Left lobe of liver (tissue), 2 donors: ENCODE measurements at regions not wholly inside any gene's neighbourhood (a gene's known extent, or its start where the extent isn't known, plus 50 kb on each side); places are given as distances from the start of the nearest gene placed in this dataset.
"Not testable (repeated sequence)": the region's sequence is repeated elsewhere in the genome, so short reads cannot be mapped to it uniquely, and the experiment has no call there.

Source experiments
- ATAC-seq: fragments of 200-7000 bp; cut with Tn5 transposase; one replicate; pipeline ENCODE4 v1.9.1; 2020; ENCODE audit warnings: mild to moderate bottlenecking, moderate library complexity
- DNase-seq: peaks from one replicate; pipeline ENCODE4 v3.0.0-alpha.2; 2020; ENCODE audit warnings: low spot score
- donor health status: DM: no; HTN: no; CAD: no; lungs with moderate emphysema.
- donor health status: DM: no; HTN: yes; CAD: no.

DNA sequence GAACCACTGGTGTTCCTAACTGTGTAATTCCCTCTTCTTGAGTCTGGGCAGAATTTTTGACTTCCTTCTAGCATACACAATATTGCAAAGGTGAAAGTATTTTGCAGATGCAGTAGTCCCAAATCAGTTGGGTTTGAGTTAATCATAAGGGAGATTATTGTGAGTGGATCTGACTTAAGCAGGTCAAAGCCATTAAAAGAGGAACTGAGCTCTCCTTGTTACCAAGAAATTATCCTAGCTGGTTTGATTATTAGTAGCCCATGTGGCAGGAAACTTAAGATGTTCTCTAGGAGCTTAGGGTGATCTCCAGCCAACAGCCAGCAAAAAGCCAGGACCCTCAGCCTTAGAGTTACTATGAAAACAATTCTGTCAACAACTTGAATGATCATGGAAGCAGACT is 221.8 kb downstream of the RPIA start:
- DNase-seq, result no peak
- ATAC-seq, result no peak

DNA sequence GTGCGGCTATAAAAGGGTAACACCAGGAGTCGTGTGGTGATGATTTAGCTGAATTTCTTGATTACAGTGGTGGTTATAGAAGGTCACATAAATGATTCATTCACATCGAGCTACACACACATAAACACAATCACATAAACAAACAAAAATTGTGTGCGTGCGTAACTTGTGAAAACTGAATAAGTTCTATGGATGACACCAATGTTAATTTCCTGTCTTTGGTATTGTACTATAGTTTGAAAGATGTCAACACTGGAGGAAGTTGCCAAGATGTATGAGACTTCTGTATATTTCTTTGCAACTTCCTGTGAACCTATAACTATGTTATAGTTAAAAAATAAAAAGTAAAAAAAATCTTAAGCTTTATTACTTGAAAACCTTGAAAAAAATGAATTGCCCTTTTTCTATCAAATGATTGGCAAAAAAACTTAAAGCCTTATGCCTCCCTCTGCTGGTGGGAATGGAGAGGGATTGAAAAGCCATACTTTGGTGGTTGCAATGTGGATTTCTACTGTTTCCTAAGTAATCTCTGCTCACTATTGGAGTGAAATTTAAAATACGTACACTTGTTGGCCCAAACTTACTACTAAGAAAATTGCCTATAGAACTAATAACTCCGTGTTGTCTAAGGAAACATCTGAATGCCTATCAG is 227.7 kb downstream of the RPIA start:
- no peak for DNase-seq
- peak; percentile 69 for ATAC-seq

DNA sequence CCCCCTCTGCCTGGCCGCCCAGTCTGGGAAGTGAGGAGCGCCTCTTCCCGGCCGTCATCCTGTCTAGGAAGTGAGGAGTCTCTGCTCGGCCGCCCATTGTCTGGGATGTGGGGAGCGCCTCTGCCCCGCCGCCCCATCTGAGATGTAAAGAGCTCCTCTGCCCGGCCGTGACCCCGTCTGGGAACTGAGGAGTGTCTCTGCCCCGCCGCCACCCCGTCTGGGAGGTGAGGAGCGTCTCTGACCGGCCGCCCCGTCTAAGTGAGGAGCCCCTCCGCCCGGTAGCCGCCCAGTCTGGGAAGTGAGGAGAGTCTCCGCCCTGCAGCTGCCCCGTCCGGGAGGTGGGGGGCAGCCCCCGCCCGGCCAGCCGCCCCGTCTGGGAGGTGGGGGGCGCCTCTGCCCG is 228.9 kb downstream of the RPIA start:
- not testable (repeated sequence) for DNase-seq, ATAC-seq

DNA sequence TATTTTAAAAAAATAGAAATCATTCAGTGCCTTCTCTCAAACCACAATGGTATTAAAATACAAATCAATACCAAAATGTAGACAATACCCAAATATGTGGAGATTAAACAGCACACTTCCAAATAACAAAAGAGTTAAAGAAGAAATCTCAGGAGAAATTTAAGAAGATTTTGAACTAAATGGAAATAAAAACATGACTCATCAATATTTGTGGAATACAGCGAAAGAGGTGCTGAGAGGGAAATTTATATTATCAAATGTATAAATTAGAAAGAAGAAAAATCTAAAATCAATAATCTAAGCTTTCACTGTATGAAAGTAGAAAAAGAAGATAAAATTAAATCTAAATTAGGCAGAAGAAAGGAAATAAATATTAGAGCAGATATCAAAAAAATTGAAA is 233.1 kb downstream of the RPIA start:
- ATAC-seq, result no peak
- no peak for DNase-seq

DNA sequence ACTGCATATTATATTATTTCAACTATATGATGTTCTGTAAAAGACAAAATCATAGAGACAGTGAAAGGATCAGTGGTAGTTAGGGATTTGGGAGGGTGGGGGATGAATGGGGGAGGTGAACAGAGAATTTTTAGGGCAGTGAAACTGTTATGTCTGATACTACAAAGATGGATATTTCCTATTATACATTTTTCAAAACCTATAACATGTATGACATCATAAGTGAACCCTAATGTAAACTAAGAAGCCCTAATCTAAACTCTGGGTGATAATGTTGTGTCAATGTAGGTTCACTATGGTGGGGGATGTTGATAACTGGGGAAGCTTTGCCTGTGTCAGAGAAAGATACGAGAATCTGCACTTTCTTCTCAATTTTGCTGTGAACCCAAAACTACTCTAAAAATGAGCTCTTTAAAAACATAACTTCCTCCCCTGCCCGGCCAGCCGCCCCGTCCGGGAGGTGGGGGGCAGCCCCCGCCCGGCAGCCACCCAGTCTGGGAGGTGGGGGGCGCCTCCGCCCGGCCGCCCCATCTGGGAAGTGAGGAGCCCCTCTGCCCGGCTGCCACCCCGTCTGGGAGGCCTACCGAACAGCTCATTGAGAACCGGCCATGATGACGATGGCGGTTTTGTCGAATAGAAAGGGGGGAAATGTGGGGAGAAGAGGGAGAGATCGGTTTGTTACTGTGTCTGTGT is 234.4 kb downstream of the RPIA start:
- DNase-seq (no peak), ATAC-seq (no peak)

DNA sequence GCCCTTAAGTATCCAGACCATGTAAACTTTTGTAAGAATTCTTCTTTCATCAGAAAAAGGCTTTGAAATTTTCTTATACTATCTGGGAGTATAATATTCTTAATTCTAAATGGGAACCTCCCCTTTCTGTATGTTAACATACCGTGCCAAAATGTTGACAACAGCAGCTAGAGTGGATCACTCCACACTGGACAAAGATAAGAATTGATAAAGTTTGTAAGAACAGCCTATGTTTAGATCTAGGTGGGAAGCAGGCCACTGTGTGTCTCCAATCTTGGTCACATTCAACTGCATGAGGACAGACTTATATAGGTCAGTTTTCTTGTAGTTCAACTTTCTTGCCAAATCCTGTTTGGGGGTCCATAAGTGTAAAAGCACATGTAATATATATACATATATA is 235.7 kb downstream of the RPIA start:
- ATAC-seq (no peak), DNase-seq (no peak)

DNA sequence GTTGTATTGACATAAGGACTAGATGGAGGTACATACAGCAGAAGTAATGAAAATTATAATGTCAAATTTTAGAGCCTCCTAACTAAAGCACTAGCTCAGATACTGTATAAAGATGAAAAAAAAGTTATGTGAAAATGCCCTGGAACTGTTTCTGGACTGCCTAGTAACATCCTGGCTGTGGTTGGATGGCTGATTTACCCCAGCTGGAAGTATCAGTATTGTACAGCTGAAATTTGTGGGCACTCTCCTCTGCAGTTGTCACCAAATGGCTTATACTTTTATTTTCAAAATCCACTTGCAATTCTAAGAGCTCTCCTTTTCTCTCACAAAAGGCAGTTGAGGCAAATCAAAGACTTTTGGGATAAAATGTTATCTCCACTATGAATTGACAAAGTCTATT is 239.2 kb downstream of the RPIA start:
- DNase-seq (no peak), ATAC-seq (no peak)

DNA sequence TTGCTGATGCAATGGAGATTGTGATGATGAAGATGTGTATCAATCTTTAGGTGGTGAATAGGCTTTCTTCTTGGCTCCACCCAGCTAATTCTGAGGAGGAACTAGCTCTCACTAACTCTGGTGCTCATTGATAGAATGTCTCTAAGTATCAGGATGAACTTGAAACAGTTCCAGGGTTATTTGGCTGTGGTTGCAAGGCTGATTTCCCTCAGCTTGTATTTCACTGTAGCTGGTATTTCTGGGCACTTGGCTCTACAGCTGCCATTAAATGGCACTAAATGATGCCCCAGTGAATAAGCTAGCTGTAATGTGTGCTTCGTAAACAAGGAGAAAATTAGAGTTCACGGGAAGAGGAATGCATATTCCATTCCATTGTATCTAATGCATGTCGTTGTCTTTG is 241.2 kb downstream of the RPIA start:
- DNase-seq (no peak), ATAC-seq (no peak)

DNA sequence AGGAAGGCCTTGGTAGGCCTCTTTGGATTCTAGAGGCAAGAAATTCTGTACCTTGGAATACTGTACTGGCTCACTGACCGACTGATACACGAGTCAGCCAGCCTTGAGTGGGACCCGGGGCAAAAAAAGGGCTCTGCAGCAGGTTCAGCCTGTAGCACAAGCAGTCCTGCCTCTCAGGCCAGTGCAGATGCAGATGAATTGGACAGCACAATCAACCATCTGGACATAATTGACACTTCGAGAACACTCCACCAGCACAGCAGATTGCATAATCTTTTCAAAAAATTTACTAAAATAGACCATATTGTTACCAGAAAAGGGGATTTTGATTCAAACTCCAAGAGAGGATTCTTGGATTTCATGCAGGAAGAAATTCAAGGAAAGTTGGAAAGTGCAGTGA is 241.6 kb downstream of the RPIA start:
- ATAC-seq (no peak), DNase-seq (no peak)

DNA sequence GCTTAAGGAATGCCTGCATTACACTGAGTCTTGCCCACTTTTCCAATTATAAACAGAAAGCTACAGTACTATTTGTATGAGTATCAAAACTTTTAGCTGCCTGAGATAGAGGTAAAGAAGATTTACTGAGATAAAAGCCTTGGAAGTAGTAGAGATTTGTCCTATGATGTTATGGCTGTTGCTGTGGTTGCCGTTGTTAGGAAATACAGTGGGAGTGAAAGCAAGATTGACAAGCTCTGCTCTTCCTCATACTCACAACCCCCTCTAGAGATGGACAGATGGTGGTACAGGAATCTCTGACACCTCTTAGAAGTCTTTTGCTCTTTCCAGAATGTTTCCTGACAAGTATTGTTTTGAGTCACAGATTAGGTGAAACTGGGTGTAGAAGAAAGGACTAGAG is 242.5 kb downstream of the RPIA start:
- no peak for DNase-seq

DNA sequence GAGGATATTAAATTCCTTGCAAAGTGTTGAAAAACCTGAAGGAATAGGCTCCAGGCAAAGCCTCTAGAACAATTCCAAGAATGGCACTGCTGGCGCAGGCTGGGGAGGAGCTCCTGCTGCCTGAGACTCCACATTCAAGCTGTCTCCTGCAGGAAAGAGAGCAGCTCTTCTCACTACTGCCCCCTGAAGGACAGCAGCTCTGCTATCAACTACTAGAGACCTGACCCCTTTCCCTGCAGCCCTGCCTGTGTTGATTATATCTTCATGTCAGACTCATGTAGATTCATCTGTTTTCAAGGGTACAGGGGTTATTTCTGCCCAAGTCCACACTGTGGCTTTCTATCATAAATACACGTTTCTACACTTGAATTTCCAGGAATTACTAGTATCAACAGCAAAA is 249.7 kb downstream of the RPIA start:
- not testable (repeated sequence) for ATAC-seq, DNase-seq

More for the DNA sequence above, 242.5 kb downstream of the RPIA start:
- ATAC-seq, result no peak

DNA sequence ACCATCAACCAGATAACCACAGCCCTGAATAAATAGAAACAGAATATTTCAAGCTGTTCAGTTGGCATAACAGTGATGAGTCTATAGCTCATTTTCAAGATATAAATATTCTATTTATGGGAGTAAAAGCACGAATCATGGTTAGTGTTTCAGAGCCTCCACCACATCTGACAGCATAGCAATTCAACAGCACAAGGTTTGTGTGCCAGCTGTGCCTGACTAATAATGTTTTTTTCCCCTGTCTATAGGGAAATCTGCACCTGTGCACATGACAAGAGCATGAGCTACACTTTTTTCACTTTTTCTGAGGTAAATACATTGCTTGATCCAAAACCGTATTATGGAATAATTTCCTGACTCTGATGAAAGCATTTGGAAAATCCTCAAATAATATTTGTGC is 251.3 kb downstream of the RPIA start:
- no peak for ATAC-seq
- no peak for DNase-seq

DNA sequence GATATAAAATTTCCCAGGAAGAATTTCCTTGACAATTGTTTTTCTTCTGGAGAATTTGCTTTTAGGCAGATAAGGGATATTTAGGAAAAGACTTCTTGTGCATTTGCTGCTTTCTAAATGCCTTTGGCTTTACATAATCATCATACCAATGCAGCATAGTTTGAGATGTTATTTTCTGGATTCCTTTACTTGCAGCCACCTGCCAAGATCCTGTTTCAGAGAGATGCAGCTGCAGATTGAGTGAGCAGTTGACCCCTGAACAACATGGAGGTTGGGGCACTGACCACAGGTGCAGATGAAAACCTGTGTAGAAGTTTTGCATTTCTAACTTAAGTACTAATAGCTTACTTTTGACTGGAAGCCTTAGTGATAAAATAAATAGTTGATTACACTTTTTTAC is 257.9 kb downstream of the RPIA start:
- ATAC-seq (no peak), DNase-seq (no peak)

DNA sequence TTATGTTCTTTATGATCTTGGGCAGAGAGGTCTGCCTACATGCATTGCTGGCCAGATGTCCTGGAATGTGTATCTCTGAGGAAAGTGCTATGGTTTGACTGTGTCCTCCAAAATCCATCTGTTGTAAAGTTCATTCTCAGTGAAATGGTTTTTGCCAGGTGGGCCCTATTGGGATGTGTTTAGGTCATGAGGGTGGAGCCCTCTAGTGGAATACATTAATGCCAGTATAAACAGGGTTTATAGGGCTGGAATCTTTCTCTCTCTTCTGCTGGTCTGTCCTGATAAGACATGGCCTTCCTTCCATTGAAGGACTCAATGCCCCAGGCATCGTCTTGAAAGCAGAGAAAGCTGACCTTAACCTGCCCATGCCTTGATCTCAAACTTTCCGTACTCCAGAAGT is 258.5 kb downstream of the RPIA start:
- ATAC-seq (no peak), DNase-seq (no peak)

DNA sequence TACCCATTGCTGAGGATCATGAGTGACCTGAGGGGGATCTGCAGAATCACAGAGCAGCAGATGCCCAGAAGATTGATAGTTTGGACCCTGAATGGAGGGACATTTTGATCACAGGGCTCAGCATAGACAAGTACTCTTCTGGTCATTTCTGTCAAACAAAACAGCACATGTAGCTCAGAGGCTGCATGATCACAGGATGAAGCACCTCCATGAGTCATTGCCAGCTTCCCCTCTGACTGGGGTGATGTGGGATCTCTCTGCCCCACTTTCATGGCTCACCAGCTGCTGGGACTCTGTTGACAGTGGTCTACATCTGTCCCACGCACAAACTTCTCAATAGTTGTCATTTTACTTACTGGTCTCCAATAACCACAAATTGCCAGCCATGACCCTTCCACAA is 264.1 kb downstream of the RPIA start:
- no peak for ATAC-seq
- DNase-seq, result no peak

DNA sequence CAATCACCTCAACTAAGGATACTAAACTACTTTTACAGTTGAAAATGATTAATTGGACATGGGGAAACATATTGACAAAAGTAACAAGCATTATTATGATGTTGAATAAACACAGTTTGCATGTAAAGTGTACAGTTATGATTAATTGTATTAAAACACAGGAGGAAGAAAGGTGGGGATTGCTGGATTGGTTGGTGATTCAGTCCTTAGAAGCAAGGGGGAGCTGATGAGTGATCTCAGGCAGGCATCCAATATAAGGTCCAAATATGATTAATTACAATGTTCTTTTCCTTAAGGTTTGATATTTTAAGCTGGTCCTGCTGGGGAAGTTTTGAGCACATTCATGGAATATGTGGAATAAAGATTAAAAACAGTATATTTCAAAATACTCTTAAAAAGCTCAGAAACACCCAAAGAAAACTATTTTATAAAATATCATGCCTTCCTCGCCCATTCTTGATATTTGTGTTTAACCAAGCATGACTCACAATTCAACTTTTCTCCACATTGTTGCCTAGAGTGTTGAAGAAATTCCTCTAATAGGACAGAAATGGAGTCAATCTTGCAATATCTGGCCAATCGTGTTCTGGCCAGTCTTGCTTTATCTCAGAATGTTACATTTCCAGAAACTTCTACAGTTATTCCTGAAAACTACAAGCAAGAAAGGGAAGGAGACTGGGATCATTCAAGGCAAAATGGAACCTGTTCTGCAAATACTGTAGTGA is 268.2 kb downstream of the RPIA start:
- ATAC-seq, result no peak
- DNase-seq, result no peak

DNA sequence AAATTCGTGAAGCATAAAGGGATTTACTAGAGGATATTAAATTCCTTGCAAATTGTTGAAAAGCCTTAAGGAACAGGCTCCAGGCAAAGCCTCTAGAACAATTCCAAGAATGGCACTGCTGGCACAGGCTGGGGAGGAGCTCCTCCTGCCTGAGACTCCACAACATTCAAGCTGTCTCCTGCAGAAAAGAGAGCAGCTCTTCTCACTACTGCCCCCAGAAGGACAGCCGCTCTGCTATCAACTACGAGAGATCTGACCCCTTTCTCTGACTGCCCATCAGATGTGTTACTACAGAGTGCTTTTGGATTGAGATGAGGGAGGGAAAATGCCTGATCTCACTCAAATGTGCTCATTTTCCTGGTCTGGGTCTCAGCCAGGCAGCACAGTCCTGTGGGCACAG is 269.9 kb downstream of the RPIA start:
- not testable (repeated sequence) for ATAC-seq

DNA sequence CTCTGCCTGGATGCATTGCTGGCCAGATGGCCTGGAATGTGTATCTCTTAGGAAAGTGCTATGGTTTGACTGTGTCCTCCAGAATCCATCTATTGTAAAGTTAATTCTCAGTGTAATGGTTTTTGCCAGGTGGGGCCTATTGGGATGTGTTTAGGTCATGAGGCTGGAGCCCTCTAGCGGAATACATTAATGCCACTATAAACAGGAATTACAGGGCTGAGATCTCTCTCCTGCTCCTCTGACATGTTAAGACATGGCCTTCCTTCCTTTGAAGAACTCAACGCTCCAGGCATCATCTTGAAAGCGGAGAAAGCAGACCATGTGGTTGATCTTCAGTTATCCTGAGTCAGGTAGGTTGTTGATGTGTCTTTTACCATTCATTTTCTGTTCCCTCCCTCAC is 276.4 kb downstream of the RPIA start:
- no peak for DNase-seq
- ATAC-seq, result no peak

More for the DNA sequence above, 269.9 kb downstream of the RPIA start:
- not testable (repeated sequence) for DNase-seq

DNA sequence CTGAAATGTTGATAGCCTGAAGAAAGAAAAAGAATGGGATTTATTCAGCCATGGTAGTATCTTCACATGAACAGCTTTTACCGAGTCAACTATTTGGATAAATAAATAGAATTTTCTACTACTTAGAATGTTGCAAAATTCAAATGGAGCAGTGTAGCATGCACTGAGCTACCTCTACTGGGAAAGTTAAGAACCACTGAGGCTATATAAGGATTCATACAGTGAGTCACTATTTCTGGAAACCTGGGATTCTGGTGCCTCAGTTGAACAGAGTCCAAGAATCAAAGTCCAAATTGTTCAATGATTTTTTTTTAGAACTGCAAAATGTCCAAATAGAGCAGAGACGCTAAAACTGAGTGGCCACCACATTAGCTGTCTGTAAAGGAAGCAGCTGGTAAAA is 286.5 kb downstream of the RPIA start:
- not testable (repeated sequence) for DNase-seq
- ATAC-seq, result peak; percentile 72

DNA sequence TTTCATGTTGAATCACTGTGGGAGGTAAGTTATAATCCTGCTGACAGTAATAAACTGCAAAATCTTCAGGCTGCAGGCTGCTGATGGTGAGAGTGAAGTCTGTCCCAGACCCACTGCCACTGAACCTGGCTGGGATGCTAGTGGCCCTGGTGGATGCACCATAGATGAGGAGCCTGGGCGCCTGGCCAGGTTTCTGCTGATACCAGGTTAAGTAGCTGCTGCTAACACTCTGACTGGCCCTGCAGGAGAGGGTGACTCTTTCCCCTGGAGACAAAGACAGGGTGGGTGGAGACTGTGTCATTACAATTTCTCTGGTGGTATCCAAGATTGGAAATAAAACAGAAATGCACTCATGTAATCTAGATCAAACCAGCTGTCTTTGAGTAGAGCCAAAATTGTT is 287.0 kb downstream of the RPIA start:
- ATAC-seq, DNase-seq: not testable (repeated sequence)

DNA sequence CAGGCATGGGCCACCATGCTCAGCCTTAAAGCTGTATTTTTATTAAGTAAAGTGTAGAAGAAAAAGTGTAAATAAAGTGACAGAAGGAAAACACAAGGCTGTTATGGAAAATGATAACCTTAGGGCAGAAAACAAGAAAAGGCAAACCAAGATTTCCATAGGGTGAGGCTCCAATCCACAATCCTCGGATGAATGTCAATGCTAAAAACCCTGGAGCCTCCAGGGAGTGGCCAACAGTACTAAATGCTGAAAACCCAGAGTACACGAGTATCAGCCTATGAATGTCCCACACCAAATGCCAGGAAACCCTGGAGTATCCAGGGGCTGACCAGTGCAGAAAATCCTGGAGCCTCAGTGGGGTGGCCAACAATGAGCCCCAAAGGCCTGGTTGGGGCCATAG is 292.6 kb downstream of the RPIA start:
- not testable (repeated sequence) for DNase-seq, ATAC-seq

DNA sequence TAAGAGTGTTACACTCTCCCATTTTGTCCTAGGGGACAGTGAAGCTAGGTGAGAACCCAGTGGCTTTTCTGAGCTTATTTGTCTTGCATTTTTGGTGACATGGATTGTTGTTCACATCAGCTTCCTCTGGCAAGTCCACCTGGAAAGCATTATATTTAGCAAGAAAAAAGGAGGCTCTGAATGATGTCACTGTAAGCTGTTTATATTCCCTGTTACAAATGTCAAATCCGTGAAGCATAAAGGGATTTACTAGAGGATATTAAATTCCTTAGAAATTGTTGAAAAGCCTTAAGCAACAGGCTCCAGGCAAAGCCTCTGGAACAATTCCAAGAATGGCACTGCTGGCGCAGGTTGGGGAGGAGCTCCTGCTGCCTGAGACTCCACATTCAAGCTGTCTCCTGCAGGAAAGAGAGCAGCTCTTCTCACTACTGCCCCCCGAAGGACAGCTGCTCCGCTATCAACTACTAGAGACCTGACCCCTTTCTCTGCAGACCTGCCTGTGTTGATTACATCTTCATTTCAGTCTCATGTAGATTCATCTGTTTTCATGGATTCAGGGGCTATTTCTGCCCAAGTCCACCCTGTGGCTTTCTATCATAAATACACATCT is 295.4 kb downstream of the RPIA start:
- ATAC-seq, DNase-seq: not testable (repeated sequence)
